Naive thymus-derived CD4-positive, alpha-beta T cell (primary cell): ENCODE measurements at regions not wholly inside any gene's neighbourhood (a gene's known extent, or its start where the extent isn't known, plus 50 kb on each side); places are given as distances from the start of the nearest gene placed in this dataset.

Experiments used
- ATAC-seq: fragments of 150-1000 bp; cut with Tn5 transposase; 2 replicates; pipeline ENCODE4 v1.10.0; 2021; ENCODE audit warnings: mild to moderate bottlenecking, moderate library complexity
- CTCF ChIA-PET: fragments of 350-600 bp; sonication (Branson Sonifier 250); formaldehyde crosslinking; loops from one replicate; lab custom pipeline; 2021; ENCODE audit warnings: antibody characterized with exemption; lab: Charles Lee
- POLR2A ChIA-PET: fragments of 350-600 bp; sonication (Branson Sonifier 250); formaldehyde crosslinking; loops from one replicate; lab custom pipeline; 2021; ENCODE audit warnings: antibody characterized with exemption, inconsistent platforms; lab: Charles Lee
- DNase-seq, 9 donors: peaks; one replicate each; pipeline versions ENCODE4 v3.0.0 to v3.0.0-alpha.2; 2020 to 2022; ENCODE audit warnings: mixed read lengths in 1 of 9
- H3K27ac ChIP-seq: one replicate; pipeline ENCODE4 v1.7.0; 2013; ENCODE audit warnings: mild to moderate bottlenecking, low read depth, low read length, moderate library complexity
- H3K27me3 ChIP-seq, 2 donors: one replicate each; pipeline ENCODE4 v1.7.0; 2013; ENCODE audit warnings: low read length in 2 of 2, mild to moderate bottlenecking in 2 of 2, moderate library complexity in 2 of 2; ENCODE audit not compliant: control insufficient read depth in 2 of 2, insufficient read depth in 2 of 2
- H3K36me3 ChIP-seq, 3 experiments: 1 replicate in 2 of 3; 2 replicates in 1 of 3; pipeline ENCODE4 v1.7.0; 2013; ENCODE audit warnings: low read length in 3 of 3, mild to moderate bottlenecking in 3 of 3, moderate library complexity in 1 of 3; ENCODE audit not compliant: insufficient read depth in 3 of 3, control insufficient read depth in 2 of 3
- H3K4me1 ChIP-seq, 2 donors: one replicate each; pipeline ENCODE4 v1.7.0; 2013; ENCODE audit warnings: low read length in 2 of 2, mild to moderate bottlenecking in 2 of 2, moderate library complexity in 1 of 2; ENCODE audit not compliant: control insufficient read depth in 2 of 2, insufficient read depth in 2 of 2
- H3K4me3 ChIP-seq: 2 replicates; pipeline ENCODE4 v1.7.0; 2013; ENCODE audit warnings: mild to moderate bottlenecking, low read length
- H3K9me3 ChIP-seq, 3 experiments: 1 replicate in 2 of 3; 2 replicates in 1 of 3; pipeline ENCODE4 v1.7.0; 2013; ENCODE audit warnings: low read length in 3 of 3; ENCODE audit not compliant: control insufficient read depth in 2 of 3
- H3K27ac Mint-ChIP-seq, 9 donors: one replicate each; pipeline ENCODE4 v1.8.0; 2020 to 2022; ENCODE audit warnings: mixed read lengths in 9 of 9, mild to moderate bottlenecking in 8 of 9, moderate library complexity in 5 of 9, inconsistent platforms in 2 of 9
- H3K27me3 Mint-ChIP-seq, 5 donors: one replicate each; pipeline ENCODE4 v1.8.0; 2021 to 2022; ENCODE audit warnings: mixed read lengths in 5 of 5, mild to moderate bottlenecking in 1 of 5
- H3K36me3 Mint-ChIP-seq, 5 donors: one replicate each; pipeline ENCODE4 v1.8.0; 2020 to 2022; ENCODE audit warnings: mixed read lengths in 5 of 5, mild to moderate bottlenecking in 3 of 5, inconsistent platforms in 1 of 5
- H3K4me1 Mint-ChIP-seq, 7 donors: one replicate each; pipeline ENCODE4 v1.8.0; 2020 to 2022; ENCODE audit warnings: mixed read lengths in 7 of 7, mild to moderate bottlenecking in 3 of 7, inconsistent platforms in 1 of 7
- H3K4me3 Mint-ChIP-seq, 10 donors: one replicate each; pipeline ENCODE4 v1.8.0; 2020 to 2022; ENCODE audit warnings: mild to moderate bottlenecking in 10 of 10, mixed read lengths in 10 of 10, moderate library complexity in 6 of 10, inconsistent platforms in 2 of 10
- H3K9me3 Mint-ChIP-seq, 11 donors: one replicate each; pipeline ENCODE4 v1.8.0; 2020 to 2022; ENCODE audit warnings: mixed read lengths in 11 of 11, mild to moderate bottlenecking in 4 of 11, inconsistent platforms in 1 of 11, moderate library complexity in 1 of 11
- intact Hi-C, 2 donors: fragments of 100-400 bp; cut with micrococcal nuclease; formaldehyde crosslinking; loops; one replicate each; pipeline ENCODE4 v1.15.1; 2023

DNA sequence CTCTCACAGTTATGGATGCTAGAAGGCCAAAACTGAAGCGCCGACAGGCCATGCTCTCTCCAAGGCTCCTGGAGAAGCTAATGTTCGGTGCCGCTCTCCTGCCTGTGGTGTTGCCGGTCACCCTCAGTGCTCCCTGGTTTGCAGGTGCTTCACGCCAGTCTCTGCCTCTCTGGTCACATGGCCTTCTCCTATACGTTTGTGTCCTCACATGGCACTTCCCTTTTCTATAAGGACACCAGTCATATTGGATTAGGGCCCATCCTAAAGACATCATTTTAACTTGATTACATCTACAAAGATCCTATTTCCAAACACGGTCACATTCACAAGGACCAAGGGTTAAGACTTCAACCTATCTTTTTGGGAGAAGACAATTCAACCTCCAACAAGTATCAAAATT lies 671.3 kb upstream of the ARGLU1 start:
- Histone ChIP-seq H3K4me3 (no peak overlapping the region), H3K27me3 (no peaks in the 10 kb centered on the region), H3K4me1 (no peaks in the 10 kb centered on the region), H3K9me3 (no peaks in the 10 kb centered on the region), H3K36me3 (no peaks in the 10 kb centered on the region), H3K27ac (no peak overlapping the region)
- ChIA-PET POLR2A (no interaction called here), CTCF (no interaction called here)
- DNase-seq, result no peak
- Mint-ChIP-seq H3K4me1 (peaks cover 0 to 1% (median 0%) of the 10 kb centered on the region in 7 donors), H3K4me3 (no peak overlapping the region), H3K27me3 (peaks cover 0 to 7% (median 0%) of the 10 kb centered on the region in 5 donors), H3K9me3 (peaks cover 0 to 12% (median 0%) of the 10 kb centered on the region in 11 donors), H3K36me3 (no peaks in the 10 kb centered on the region), H3K27ac (no peak overlapping the region)
- intact Hi-C loops, result no loop called here
- no peak for ATAC-seq

DNA sequence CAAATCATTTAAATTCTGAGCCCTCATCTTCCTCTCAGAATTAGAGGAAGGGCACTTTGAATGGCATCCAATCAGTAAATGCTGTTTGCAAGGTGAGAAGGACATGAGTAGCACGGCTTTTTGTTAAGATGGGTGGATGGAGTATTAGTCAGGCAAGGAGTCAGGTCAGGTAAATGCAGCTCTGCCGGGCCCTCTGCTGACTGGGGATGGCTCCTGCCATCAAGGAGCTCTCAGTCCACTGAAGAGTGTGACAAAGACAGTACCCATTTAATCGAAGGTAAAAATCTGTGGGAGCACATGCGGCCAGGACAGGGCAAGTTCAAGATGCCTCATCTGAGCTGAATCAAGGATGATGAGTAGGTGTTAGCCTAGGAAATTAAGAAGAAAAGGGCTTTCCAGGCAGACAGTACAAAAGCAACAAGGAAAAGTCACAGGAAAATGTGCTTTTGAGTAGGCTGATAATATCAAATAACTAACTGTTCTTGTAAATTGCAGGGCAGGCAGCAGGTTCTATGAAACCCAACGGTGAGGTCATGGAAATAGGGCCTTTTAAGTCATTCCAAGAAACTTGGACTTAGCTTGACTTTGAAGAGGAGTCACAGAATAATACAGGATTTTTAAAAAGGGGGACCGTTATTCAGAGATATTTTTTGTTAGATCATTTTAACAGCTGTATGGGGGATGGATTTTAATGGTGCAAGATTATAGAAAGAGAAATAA lies 670.5 kb upstream of the ARGLU1 start:
- Mint-ChIP-seq H3K27ac (no peak overlapping the region), H3K9me3 (peaks cover 0 to 12% (median 0%) of the 10 kb centered on the region in 11 donors), H3K4me3 (no peak overlapping the region), H3K4me1 (peaks cover 0 to 1% (median 0%) of the 10 kb centered on the region in 7 donors), H3K36me3 (no peaks in the 10 kb centered on the region), H3K27me3 (peaks cover 0 to 7% (median 0%) of the 10 kb centered on the region in 5 donors)
- ChIA-PET CTCF (no interaction called here), POLR2A (no interaction called here)
- H3K27me3 ChIP-seq, result no peaks in the 10 kb centered on the region
- no peak overlapping the region for H3K4me3 ChIP-seq
- no peak overlapping the region for H3K27ac ChIP-seq
- intact Hi-C loops, result no loop called here
- H3K9me3 ChIP-seq, result no peaks in the 10 kb centered on the region
- H3K36me3 ChIP-seq, result no peaks in the 10 kb centered on the region
- ATAC-seq (no peak), DNase-seq (no peak)
- H3K4me1 ChIP-seq, result no peaks in the 10 kb centered on the region

DNA sequence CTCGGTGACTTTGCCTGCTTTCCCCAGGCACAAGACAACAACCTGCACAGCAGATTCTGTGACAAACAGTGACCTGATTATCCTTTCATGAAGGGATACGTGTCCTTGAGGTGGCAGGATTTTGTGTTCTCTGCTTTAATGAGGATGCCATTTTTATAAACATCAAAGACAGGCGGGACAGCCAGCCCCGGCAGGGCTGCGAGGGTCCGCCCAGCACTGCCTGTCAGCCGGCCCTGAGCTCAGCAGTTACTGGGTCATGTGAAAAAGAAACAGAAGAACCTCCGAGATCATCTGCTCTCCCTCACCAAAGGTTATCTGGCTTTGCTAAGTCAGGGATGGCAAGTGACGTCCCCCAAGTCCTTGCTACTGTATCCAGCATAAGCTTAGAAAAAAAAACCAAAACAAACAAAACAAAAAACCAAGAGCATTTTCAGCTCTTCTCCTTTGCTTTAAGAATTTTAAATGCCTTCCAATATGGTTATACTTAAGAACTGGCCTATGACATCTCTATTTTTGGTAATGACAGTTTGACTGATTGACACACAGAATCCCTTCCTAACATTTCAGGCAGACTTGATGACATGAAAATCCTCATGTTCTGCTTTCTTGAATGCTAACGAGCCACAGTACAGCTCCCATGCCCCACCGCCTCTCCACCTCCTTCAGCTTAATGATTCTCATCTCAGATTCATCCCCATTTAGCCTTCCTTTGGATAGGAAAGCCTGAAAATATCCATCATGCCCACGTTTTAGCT lies 666.6 kb upstream of the ARGLU1 start:
- Mint-ChIP-seq H3K9me3 (peaks cover 0 to 4% (median 0%) of the 10 kb centered on the region in 11 donors), H3K36me3 (no peaks in the 10 kb centered on the region), H3K27me3 (peaks cover 0 to 3% (median 0%) of the 10 kb centered on the region in 5 donors), H3K27ac (no peak overlapping the region), H3K4me3 (no peak overlapping the region), H3K4me1 (no peaks in the 10 kb centered on the region)
- CTCF ChIA-PET, result no interaction called here
- POLR2A ChIA-PET, result no interaction called here
- Histone ChIP-seq H3K27me3 (no peaks in the 10 kb centered on the region), H3K9me3 (no peaks in the 10 kb centered on the region), H3K36me3 (no peaks in the 10 kb centered on the region), H3K27ac (no peak overlapping the region), H3K4me1 (no peaks in the 10 kb centered on the region), H3K4me3 (no peak overlapping the region)
- intact Hi-C loops, result no loop called here
- DNase-seq, result no peak
- no peak for ATAC-seq

DNA sequence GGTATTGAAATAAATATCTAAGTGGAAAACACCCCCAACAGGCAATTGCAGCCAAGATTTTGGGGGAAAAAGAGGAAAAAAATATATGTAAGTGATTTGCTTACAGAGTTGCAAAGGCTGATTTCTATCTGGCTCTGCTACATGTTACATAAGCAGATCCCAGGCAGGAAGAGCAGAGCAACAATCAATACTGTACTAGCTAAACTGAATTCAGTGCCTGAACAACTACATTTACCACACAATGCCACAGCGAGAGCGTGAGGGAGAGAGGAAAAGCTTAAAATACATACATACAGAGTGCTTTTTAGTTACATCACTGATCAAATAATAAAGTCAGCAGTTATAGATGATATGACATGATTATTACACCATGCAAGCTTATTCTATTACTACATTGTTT lies 665.6 kb upstream of the ARGLU1 start:
- Histone ChIP-seq H3K4me1 (no peaks in the 10 kb centered on the region), H3K36me3 (no peaks in the 10 kb centered on the region), H3K27me3 (no peaks in the 10 kb centered on the region), H3K4me3 (no peak overlapping the region), H3K9me3 (no peaks in the 10 kb centered on the region), H3K27ac (no peak overlapping the region)
- H3K4me3 Mint-ChIP-seq, result no peak overlapping the region
- peaks cover 0 to 3% (median 0%) of the 10 kb centered on the region in 11 donors for H3K9me3 Mint-ChIP-seq
- POLR2A ChIA-PET, result no interaction called here
- intact Hi-C loops, result no loop called here
- no peak overlapping the region for H3K27ac Mint-ChIP-seq
- peaks cover 0 to 3% (median 0%) of the 10 kb centered on the region in 5 donors for H3K27me3 Mint-ChIP-seq
- no peak for ATAC-seq
- H3K36me3 Mint-ChIP-seq, result no peaks in the 10 kb centered on the region
- no peaks in the 10 kb centered on the region for H3K4me1 Mint-ChIP-seq
- CTCF ChIA-PET, result no interaction called here
- DNase-seq, result no peak

DNA sequence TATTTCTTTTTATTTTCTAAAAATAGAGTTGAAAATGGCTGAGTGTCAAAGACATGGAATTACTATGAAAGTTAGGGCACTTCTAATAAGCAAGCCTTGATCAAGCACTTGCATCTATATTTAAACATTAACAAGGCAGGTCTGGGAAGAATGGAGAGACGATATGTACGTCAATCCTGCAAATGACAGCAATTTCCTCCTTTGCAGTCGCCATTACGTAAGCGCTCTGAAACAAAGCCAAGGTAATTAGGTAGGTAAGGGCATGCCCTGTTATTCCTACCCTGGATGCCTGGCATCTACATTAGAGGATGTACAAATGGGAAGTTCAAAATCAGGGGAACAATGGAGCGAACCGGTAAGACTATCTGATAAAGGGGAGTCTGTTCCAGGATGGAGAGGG lies 664.0 kb upstream of the ARGLU1 start:
- CTCF ChIA-PET, result no interaction called here
- Mint-ChIP-seq H3K4me3 (no peak overlapping the region), H3K4me1 (no peaks in the 10 kb centered on the region), H3K27ac (no peak overlapping the region), H3K9me3 (peaks cover 0 to 3% (median 0%) of the 10 kb centered on the region in 11 donors), H3K36me3 (no peaks in the 10 kb centered on the region), H3K27me3 (peaks cover 0 to 3% (median 0%) of the 10 kb centered on the region in 5 donors)
- Histone ChIP-seq H3K27ac (no peak overlapping the region), H3K4me3 (no peak overlapping the region), H3K4me1 (no peaks in the 10 kb centered on the region), H3K36me3 (no peaks in the 10 kb centered on the region), H3K27me3 (no peaks in the 10 kb centered on the region), H3K9me3 (no peaks in the 10 kb centered on the region)
- no peak for ATAC-seq
- intact Hi-C loops, result no loop called here
- POLR2A ChIA-PET, result no interaction called here
- no peak for DNase-seq

DNA sequence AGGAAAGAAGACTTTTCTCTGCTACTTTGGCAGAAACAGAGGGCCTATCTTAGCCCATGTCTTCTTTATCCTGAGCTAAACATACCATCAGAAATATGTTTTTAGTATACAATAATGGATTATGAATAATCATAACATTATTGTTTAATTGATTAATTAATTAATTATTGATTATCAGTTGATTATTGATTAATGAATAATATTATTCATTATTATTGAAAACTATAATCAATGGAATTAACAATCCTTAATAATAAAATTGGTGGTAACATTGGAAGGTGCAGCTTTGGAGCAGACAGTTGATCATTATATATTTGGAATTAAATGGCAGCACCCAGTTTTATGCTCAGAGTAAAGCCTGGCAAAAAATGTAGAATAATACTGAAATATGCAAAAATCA lies 655.9 kb upstream of the ARGLU1 start:
- Histone ChIP-seq H3K4me3 (no peak overlapping the region), H3K27ac (no peak overlapping the region), H3K9me3 (no peaks in the 10 kb centered on the region), H3K4me1 (no peaks in the 10 kb centered on the region), H3K36me3 (no peaks in the 10 kb centered on the region), H3K27me3 (no peaks in the 10 kb centered on the region)
- intact Hi-C loops, result no loop called here
- Mint-ChIP-seq H3K9me3 (peaks cover 0 to 3% (median 0%) of the 10 kb centered on the region in 11 donors), H3K27ac (no peak overlapping the region), H3K4me1 (no peaks in the 10 kb centered on the region), H3K4me3 (no peak overlapping the region), H3K27me3 (no peaks in the 10 kb centered on the region), H3K36me3 (no peaks in the 10 kb centered on the region)
- POLR2A ChIA-PET, result no interaction called here
- ATAC-seq (no peak), DNase-seq (no peak)
- CTCF ChIA-PET, result no interaction called here
